ENCODE measurements at regions not wholly inside any gene's neighbourhood (a gene's known extent, or its start where the extent isn't known, plus 50 kb on each side); places are given as distances from the start of the nearest gene placed in this dataset.

DNA sequence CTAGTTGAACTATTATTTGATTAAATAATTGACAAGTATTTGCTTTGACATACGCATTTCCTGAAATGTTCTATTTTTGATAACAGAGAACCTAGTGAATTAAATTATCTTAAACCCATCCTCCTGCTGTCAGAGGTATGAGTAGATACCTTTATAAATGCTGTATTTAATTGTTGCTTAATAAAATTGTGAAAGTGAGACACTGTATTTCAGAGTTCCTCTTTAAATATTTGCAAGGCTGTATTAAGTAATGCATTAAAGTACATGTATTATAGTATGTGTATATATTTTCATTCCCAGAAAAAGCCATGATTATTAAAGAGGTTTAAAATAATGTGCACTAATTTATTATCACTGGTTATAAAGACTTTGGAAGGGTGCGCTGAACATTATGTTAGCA is 483.8 kb downstream of the TFAP2B start:
- Histone ChIP-seq H3K4me3 (ENCODE audit: insufficient read depth, low read depth, low read length) (no peak overlapping the region), H3K36me3 (ENCODE audit: insufficient read depth, low read length) (no peaks in the 10 kb centered on the region), H3K4me2 (ENCODE audit: low read length) (no peak overlapping the region), H3K9ac (ENCODE audit: low read length) (no peak overlapping the region), H3K9me3 (ENCODE audit: insufficient read depth, low read depth, low read length) (no peaks in the 10 kb centered on the region), H3K27ac (ENCODE audit: low read depth, low read length) (no peak overlapping the region), H4K20me1 (ENCODE audit: insufficient read depth, low read length) (no peaks in the 10 kb centered on the region), H3K27me3 (ENCODE audit: insufficient read depth, low read length) (no peaks in the 10 kb centered on the region), H3K4me1 (ENCODE audit: insufficient read depth, low read length) (no peaks in the 10 kb centered on the region), H3K79me2 (ENCODE audit: insufficient read depth, low read length) (no peaks in the 10 kb centered on the region), H2AFZ (ENCODE audit: low read depth, low read length) (no peak overlapping the region)
- Mint-ChIP-seq H3K4me1 (ENCODE audit: low read depth, unreplicated experiment) (peaks cover 3% of the 10 kb centered on the region), H3K36me3 (ENCODE audit: low read depth, unreplicated experiment) (no peaks in the 10 kb centered on the region), H3K27ac (ENCODE audit: unreplicated experiment) (no peak overlapping the region), H3K4me3 (ENCODE audit: unreplicated experiment) (no peak overlapping the region), H3K27me3 (ENCODE audit: low read depth, unreplicated experiment) (no peaks in the 10 kb centered on the region), H3K9me3 (ENCODE audit: unreplicated experiment) (no peaks in the 10 kb centered on the region)
- TF ChIP-seq EZH2 (IDR thresholded peaks at IDR 0.05; ENCODE audit: insufficient read depth, low read length) = no peak
- TF ChIP-seq, protein P1, sequence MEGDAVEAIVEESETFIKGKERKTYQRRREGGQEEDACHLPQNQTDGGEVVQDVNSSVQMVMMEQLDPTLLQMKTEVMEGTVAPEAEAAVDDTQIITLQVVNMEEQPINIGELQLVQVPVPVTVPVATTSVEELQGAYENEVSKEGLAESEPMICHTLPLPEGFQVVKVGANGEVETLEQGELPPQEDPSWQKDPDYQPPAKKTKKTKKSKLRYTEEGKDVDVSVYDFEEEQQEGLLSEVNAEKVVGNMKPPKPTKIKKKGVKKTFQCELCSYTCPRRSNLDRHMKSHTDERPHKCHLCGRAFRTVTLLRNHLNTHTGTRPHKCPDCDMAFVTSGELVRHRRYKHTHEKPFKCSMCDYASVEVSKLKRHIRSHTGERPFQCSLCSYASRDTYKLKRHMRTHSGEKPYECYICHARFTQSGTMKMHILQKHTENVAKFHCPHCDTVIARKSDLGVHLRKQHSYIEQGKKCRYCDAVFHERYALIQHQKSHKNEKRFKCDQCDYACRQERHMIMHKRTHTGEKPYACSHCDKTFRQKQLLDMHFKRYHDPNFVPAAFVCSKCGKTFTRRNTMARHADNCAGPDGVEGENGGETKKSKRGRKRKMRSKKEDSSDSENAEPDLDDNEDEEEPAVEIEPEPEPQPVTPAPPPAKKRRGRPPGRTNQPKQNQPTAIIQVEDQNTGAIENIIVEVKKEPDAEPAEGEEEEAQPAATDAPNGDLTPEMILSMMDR (IDR thresholded peaks at IDR 0.05; ENCODE audit: insufficient read depth, low read depth, low read length) = no peak
- DNase-seq (ENCODE audit: low read depth) (no peak), FAIRE-seq (no peak)

DNA sequence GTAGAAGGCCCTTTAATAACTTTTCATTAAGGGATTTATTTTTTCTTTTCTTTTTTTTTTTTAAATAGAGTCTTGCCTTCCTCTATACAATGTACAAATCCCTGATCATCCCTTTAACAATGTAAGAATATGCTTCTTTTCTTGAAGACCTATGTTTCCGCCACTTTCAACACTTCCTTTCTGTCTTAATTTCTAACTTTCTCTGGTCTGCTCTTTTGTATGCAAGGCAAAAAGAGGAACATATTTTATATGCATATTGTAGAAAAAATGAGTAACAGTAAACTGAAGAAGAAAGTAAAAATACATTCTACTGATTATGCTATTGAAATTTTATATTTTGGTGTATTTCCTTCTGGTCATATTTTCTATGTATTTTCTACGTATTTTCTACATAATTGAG is 484.7 kb downstream of the TFAP2B start:
- H3K27me3 ChIP-seq (ENCODE audit: insufficient read depth, low read length) = peaks cover 2% of the 10 kb centered on the region
- no peaks in the 10 kb centered on the region for H3K36me3 ChIP-seq (ENCODE audit: insufficient read depth, low read length)
- no peaks in the 10 kb centered on the region for H3K36me3 Mint-ChIP-seq (ENCODE audit: low read depth, unreplicated experiment)
- H3K4me1 Mint-ChIP-seq (ENCODE audit: low read depth, unreplicated experiment) = peaks cover 3% of the 10 kb centered on the region
- no peaks in the 10 kb centered on the region for H4K20me1 ChIP-seq (ENCODE audit: insufficient read depth, low read length)
- DNase-seq (ENCODE audit: low read depth) (no peak), FAIRE-seq (no peak)
- no peak overlapping the region for H3K4me3 Mint-ChIP-seq (ENCODE audit: unreplicated experiment)
- no peak overlapping the region for H3K4me3 ChIP-seq (ENCODE audit: insufficient read depth, low read depth, low read length)
- H3K27ac Mint-ChIP-seq (ENCODE audit: unreplicated experiment) = no peak overlapping the region
- H3K27ac ChIP-seq (ENCODE audit: low read depth, low read length) = no peak overlapping the region
- H3K4me1 ChIP-seq (ENCODE audit: insufficient read depth, low read length) = no peaks in the 10 kb centered on the region
- no peak overlapping the region for H2AFZ ChIP-seq (ENCODE audit: low read depth, low read length)
- TF ChIP-seq, protein P1 (IDR thresholded peaks at IDR 0.05; ENCODE audit: insufficient read depth, low read depth, low read length) = no peak
- no peak for TF ChIP-seq EZH2 (IDR thresholded peaks at IDR 0.05; ENCODE audit: insufficient read depth, low read length)
- H3K9me3 ChIP-seq (ENCODE audit: insufficient read depth, low read depth, low read length) = no peaks in the 10 kb centered on the region
- H3K9ac ChIP-seq (ENCODE audit: low read length) = no peak overlapping the region
- no peak overlapping the region for H3K4me2 ChIP-seq (ENCODE audit: low read length)
- no peaks in the 10 kb centered on the region for H3K79me2 ChIP-seq (ENCODE audit: insufficient read depth, low read length)
- H3K9me3 Mint-ChIP-seq (ENCODE audit: unreplicated experiment) = no peaks in the 10 kb centered on the region
- no peaks in the 10 kb centered on the region for H3K27me3 Mint-ChIP-seq (ENCODE audit: low read depth, unreplicated experiment)

GRCh38 chr6:51314965-51315364 is 496.3 kb downstream of the TFAP2B start:
- Histone ChIP-seq H3K4me1 (ENCODE audit: insufficient read depth, low read length) (no peaks in the 10 kb centered on the region), H3K36me3 (ENCODE audit: insufficient read depth, low read length) (no peaks in the 10 kb centered on the region), H2AFZ (ENCODE audit: low read depth, low read length) (no peak overlapping the region), H3K4me2 (ENCODE audit: low read length) (no peak overlapping the region), H3K27me3 (ENCODE audit: insufficient read depth, low read length) (no peaks in the 10 kb centered on the region), H3K9ac (ENCODE audit: low read length) (no peak overlapping the region), H3K79me2 (ENCODE audit: insufficient read depth, low read length) (no peaks in the 10 kb centered on the region), H3K27ac (ENCODE audit: low read depth, low read length) (no peak overlapping the region), H3K9me3 (ENCODE audit: insufficient read depth, low read depth, low read length) (no peaks in the 10 kb centered on the region), H4K20me1 (ENCODE audit: insufficient read depth, low read length) (no peaks in the 10 kb centered on the region), H3K4me3 (ENCODE audit: insufficient read depth, low read depth, low read length) (no peak overlapping the region)
- TF ChIP-seq, protein P1 (IDR thresholded peaks at IDR 0.05; ENCODE audit: insufficient read depth, low read depth, low read length) = no peak
- no peak for TF ChIP-seq EZH2 (IDR thresholded peaks at IDR 0.05; ENCODE audit: insufficient read depth, low read length)
- no peak overlapping the region for H3K4me3 Mint-ChIP-seq (ENCODE audit: unreplicated experiment)
- no peaks in the 10 kb centered on the region for H3K36me3 Mint-ChIP-seq (ENCODE audit: low read depth, unreplicated experiment)
- H3K27ac Mint-ChIP-seq (ENCODE audit: unreplicated experiment) = no peak overlapping the region
- FAIRE-seq (no peak), DNase-seq (ENCODE audit: low read depth) (no peak)
- no peaks in the 10 kb centered on the region for H3K9me3 Mint-ChIP-seq (ENCODE audit: unreplicated experiment)
- no peaks in the 10 kb centered on the region for H3K4me1 Mint-ChIP-seq (ENCODE audit: low read depth, unreplicated experiment)
- peaks cover 1% of the 10 kb centered on the region for H3K27me3 Mint-ChIP-seq (ENCODE audit: low read depth, unreplicated experiment)
